ENCODE measurements at regions not wholly inside any gene's neighbourhood (a gene's known extent, or its start where the extent isn't known, plus 50 kb on each side); places are given as distances from the start of the nearest gene placed in this dataset.

DNA sequence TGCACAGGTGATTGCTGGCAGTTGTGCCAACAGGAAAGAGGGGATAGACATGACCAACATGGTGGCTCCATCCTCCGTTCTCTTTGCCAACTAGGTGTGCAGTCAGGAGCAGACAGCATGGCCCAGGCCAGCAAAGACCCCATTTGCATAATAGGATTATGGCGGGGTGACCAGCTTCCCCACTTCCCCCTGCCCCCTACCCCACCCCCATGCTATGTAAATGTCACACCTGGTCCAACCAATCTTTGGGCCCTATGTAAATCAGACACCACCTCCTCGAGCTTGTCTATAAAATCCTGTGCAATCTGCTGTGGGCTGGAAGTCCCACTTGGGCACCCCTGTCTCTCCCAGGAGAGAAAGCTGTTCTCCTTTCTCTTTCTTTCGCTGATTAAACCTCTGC is 146.0 kb downstream of the SLC30A10 start:
- Histone ChIP-seq H3K9ac (ENCODE audit: low read length) (no peak overlapping the region), H3F3A (ENCODE audit: insufficient read depth) (no peaks in the 10 kb centered on the region), H3K9me3 (ENCODE audit: insufficient read depth, low read length) (no peaks in the 10 kb centered on the region), H3K79me2 (ENCODE audit: insufficient read depth, low read length) (no peaks in the 10 kb centered on the region), H2AFZ (ENCODE audit: low read depth, low read length, severe bottlenecking) (no peak overlapping the region), H3K27ac (ENCODE audit: low read depth, low read length) (no peak overlapping the region), H3K4me2 (ENCODE audit: low read depth, low read length, poor library complexity, severe bottlenecking) (no peak overlapping the region), H3K9me2 (replicated peaks; ENCODE audit: insufficient read depth, low read length) (no peaks in the 10 kb centered on the region), H3K27me3 (ENCODE audit: low read length) (no peaks in the 10 kb centered on the region), H3K36me3 (ENCODE audit: low read length) (no peaks in the 10 kb centered on the region), H3K4me3 (ENCODE audit: insufficient read depth, low read length, poor library complexity, severe bottlenecking) (no peak overlapping the region), H4K20me1 (ENCODE audit: low read depth, low read length) (no peaks in the 10 kb centered on the region)
- TF ChIP-seq, protein P1, sequence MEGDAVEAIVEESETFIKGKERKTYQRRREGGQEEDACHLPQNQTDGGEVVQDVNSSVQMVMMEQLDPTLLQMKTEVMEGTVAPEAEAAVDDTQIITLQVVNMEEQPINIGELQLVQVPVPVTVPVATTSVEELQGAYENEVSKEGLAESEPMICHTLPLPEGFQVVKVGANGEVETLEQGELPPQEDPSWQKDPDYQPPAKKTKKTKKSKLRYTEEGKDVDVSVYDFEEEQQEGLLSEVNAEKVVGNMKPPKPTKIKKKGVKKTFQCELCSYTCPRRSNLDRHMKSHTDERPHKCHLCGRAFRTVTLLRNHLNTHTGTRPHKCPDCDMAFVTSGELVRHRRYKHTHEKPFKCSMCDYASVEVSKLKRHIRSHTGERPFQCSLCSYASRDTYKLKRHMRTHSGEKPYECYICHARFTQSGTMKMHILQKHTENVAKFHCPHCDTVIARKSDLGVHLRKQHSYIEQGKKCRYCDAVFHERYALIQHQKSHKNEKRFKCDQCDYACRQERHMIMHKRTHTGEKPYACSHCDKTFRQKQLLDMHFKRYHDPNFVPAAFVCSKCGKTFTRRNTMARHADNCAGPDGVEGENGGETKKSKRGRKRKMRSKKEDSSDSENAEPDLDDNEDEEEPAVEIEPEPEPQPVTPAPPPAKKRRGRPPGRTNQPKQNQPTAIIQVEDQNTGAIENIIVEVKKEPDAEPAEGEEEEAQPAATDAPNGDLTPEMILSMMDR (IDR thresholded peaks at IDR 0.05; ENCODE audit: insufficient read depth, low read length, poor library complexity, severe bottlenecking), result no peak

DNA sequence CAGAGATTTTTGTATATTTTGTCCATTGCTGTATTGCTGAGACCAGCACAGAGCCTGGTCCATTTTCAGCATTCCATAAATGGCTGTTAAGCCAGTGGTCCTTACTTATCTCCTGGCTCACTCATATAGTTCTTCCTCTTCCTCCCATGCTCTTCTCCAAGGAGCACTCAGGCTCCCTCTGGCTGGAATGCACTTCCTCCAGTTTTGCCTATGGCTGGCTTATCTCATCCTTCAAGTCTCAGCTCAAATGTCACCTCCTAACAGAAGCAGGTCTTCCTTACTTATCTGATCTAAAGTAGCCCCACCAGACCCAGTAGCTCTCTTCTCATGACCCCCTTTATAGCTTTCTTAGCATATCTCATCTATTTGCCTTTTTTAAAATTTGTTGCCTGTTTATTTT is 146.9 kb downstream of the SLC30A10 start:
- TF ChIP-seq, protein P1 (IDR thresholded peaks at IDR 0.05; ENCODE audit: insufficient read depth, low read length, poor library complexity, severe bottlenecking), result no peak
- TF ChIP-seq EZH2phosphoT487 (conservative IDR thresholded peaks at IDR 0.05; ENCODE audit: low read length), result no peak
- no peaks in the 10 kb centered on the region for H3K27me3 ChIP-seq (ENCODE audit: low read length)
- H3K4me3 ChIP-seq (ENCODE audit: insufficient read depth, low read length, poor library complexity, severe bottlenecking), result no peak overlapping the region
- no peaks in the 10 kb centered on the region for H3F3A ChIP-seq (ENCODE audit: insufficient read depth)
- no peak overlapping the region for H2AFZ ChIP-seq (ENCODE audit: low read depth, low read length, severe bottlenecking)
- no peaks in the 10 kb centered on the region for H3K9me3 ChIP-seq (ENCODE audit: insufficient read depth, low read length)
- no peaks in the 10 kb centered on the region for H3K79me2 ChIP-seq (ENCODE audit: insufficient read depth, low read length)
- no peak overlapping the region for H3K27ac ChIP-seq (ENCODE audit: low read depth, low read length)
- H4K20me1 ChIP-seq (ENCODE audit: low read depth, low read length), result no peaks in the 10 kb centered on the region
- H3K9ac ChIP-seq (ENCODE audit: low read length), result no peak overlapping the region
- no peaks in the 10 kb centered on the region for H3K36me3 ChIP-seq (ENCODE audit: low read length)
- no peak overlapping the region for H3K4me2 ChIP-seq (ENCODE audit: low read depth, low read length, poor library complexity, severe bottlenecking)
- no peaks in the 10 kb centered on the region for H3K9me2 ChIP-seq (replicated peaks; ENCODE audit: insufficient read depth, low read length)

DNA sequence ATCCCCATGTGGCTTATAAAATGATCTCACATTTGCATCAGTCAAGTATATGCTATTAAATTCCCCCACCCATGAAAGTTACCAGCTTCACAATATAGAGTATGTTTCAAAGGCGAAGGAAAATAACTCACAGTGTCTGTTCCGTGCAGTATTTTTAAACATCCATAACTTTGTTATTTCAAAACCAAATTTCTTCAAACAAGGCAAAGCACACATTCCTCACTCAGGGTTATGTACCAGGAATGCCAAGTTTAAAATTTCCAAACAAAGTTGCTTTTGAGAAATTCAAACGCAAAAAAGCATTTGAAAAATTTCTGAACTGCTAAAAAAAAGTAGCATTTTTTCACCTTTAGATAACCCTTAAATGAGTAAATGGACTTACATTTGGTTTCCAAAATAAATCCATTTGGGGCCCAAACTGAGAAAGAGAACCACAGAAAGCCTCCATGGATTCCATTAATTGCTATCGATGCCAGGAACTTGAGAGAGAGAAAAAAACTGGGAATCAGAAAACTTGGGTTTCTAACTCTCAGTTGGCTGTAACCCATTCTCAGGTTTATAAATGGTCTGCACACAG is 149.5 kb downstream of the SLC30A10 start:
- no peak overlapping the region for H2AFZ ChIP-seq (ENCODE audit: low read depth, low read length, severe bottlenecking)
- H3K4me3 ChIP-seq (ENCODE audit: insufficient read depth, low read length, poor library complexity, severe bottlenecking), result no peak overlapping the region
- H3K4me2 ChIP-seq (ENCODE audit: low read depth, low read length, poor library complexity, severe bottlenecking), result no peak overlapping the region
- H3K9me2 ChIP-seq (replicated peaks; ENCODE audit: insufficient read depth, low read length), result no peaks in the 10 kb centered on the region
- no peaks in the 10 kb centered on the region for H3K79me2 ChIP-seq (ENCODE audit: insufficient read depth, low read length)
- no peaks in the 10 kb centered on the region for H3K9me3 ChIP-seq (ENCODE audit: insufficient read depth, low read length)
- no peaks in the 10 kb centered on the region for H3F3A ChIP-seq (ENCODE audit: insufficient read depth)
- no peaks in the 10 kb centered on the region for H3K27me3 ChIP-seq (ENCODE audit: low read length)
- no peak overlapping the region for H3K27ac ChIP-seq (ENCODE audit: low read depth, low read length)
- H3K9ac ChIP-seq (ENCODE audit: low read length), result no peak overlapping the region
- no peaks in the 10 kb centered on the region for H4K20me1 ChIP-seq (ENCODE audit: low read depth, low read length)
- H3K36me3 ChIP-seq (ENCODE audit: low read length), result no peaks in the 10 kb centered on the region
- no peak for TF ChIP-seq EZH2phosphoT487 (conservative IDR thresholded peaks at IDR 0.05; ENCODE audit: low read length)
- TF ChIP-seq, protein P1 (IDR thresholded peaks at IDR 0.05; ENCODE audit: insufficient read depth, low read length, poor library complexity, severe bottlenecking), result no peak
